ENCODE measurements at regions not wholly inside any gene's neighbourhood (a gene's known extent, or its start where the extent isn't known, plus 50 kb on each side); places are given as distances from the start of the nearest gene placed in this dataset.

DNA sequence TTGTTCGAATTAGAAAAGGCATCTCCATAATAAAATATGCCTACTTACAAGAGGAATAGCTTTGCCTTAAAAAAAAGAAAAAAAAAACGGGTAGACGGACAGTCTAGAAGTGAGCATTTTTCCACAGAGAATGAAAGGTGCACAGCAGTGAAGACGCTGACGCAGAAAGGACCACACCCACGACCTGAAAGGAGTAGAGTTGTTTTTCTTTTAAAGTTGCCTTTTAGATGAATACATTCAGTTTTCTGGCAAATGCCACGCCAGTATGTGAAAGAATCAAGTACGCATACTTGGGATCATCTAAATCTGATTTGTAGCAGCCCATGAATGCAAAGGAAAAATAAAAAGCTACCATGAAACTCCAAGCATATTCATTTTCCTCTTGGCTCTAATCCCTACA is 809.2 kb upstream of the SOX11 start:
- Histone ChIP-seq H3K27ac (no peak overlapping the region), H3K36me3 (no peaks in the 10 kb centered on the region), H3K9me3 (ENCODE audit: severe bottlenecking) (no peaks in the 10 kb centered on the region), H3K27me3 (ENCODE audit: insufficient read depth, low read depth, severe bottlenecking) (no peaks in the 10 kb centered on the region), H3K4me3 (ENCODE audit: low read depth, low read length) (no peak overlapping the region)
- TF ChIP-seq CTCF (IDR thresholded peaks at IDR 0.05; ENCODE audit: low read depth, low read length) = no peak
- no peak for DNase-seq

DNA sequence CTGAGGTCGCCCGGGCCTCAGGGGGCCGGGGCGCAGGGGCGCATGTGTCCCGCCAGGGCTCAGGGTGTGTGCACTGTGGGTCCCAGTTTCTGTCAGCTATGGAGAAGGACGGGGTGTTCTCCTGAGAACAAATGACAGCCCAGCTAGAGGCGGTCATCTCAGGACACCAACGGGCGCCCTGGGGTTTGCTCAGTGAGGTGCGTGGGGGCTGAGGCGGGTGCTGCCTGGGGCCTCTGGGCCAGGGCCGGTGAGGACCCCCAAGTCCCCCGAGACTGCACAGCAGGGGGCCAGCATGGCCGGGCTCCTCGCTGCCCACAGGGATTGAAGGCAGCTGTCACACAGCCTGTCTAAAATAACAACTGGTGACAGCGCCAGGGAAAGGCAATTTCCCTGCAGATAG is 808.8 kb upstream of the SOX11 start:
- no peak overlapping the region for H3K27ac ChIP-seq
- DNase-seq = no peak
- H3K27me3 ChIP-seq (ENCODE audit: insufficient read depth, low read depth, severe bottlenecking) = no peaks in the 10 kb centered on the region
- no peaks in the 10 kb centered on the region for H3K36me3 ChIP-seq
- H3K9me3 ChIP-seq (ENCODE audit: severe bottlenecking) = no peaks in the 10 kb centered on the region
- no peak overlapping the region for H3K4me3 ChIP-seq (ENCODE audit: low read depth, low read length)
- no peak for TF ChIP-seq CTCF (IDR thresholded peaks at IDR 0.05; ENCODE audit: low read depth, low read length)

DNA sequence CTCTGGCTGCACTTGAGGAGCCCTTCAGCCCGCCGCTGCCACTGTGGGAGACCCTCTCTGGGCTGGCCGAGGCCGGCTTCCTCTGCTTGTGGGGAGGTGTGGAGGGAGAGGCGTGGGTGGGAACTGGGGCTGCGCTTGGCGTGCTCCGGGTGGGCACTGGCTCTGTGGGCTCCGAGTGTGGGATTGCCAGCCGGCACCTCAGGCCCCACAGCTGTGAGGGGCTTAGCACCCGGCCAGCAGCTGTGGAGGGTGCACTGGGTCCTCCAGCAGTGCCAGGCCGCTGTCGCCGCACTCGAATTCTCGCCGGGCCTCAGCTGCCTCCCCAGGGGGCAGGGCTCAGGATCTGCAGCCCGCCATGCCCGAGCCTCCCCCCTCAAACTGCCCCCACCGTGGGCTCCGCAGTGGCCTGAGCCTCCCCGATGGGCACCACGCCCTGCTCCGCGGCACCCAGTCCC is 808.0 kb upstream of the SOX11 start:
- no peaks in the 10 kb centered on the region for H3K36me3 ChIP-seq
- no peak for TF ChIP-seq CTCF (IDR thresholded peaks at IDR 0.05; ENCODE audit: low read depth, low read length)

DNA sequence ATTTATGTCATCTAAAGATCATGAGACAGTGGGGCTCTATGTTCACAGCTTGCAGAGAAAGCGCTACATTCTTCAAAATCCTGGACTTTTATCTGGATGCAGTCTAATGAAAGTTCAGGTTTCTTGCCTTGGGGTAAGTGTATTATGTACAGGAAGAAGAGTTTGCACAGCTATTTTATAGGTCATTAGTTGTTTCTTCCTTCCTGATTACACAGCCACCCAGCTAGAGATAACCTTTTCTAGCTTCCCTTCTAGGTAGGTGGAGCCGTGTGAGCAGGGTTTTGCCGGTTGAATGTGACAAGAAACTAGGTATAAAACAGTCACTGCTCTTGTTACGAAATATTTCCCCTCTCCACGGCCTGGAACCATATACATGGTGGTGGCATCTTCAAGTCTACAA is 800.8 kb upstream of the SOX11 start:
- Histone ChIP-seq H3K27me3 (ENCODE audit: insufficient read depth, low read depth, severe bottlenecking) (no peaks in the 10 kb centered on the region), H3K9me3 (ENCODE audit: severe bottlenecking) (no peaks in the 10 kb centered on the region), H3K4me3 (ENCODE audit: low read depth, low read length) (no peak overlapping the region), H3K27ac (no peak overlapping the region), H3K36me3 (no peaks in the 10 kb centered on the region)
- no peak for DNase-seq
- TF ChIP-seq CTCF (IDR thresholded peaks at IDR 0.05; ENCODE audit: low read depth, low read length) = no peak

More for the DNA sequence above, 808.0 kb upstream of the SOX11 start:
- no peaks in the 10 kb centered on the region for H3K27me3 ChIP-seq (ENCODE audit: insufficient read depth, low read depth, severe bottlenecking)
- no peak overlapping the region for H3K4me3 ChIP-seq (ENCODE audit: low read depth, low read length)
- H3K27ac ChIP-seq = no peak overlapping the region
- no peaks in the 10 kb centered on the region for H3K9me3 ChIP-seq (ENCODE audit: severe bottlenecking)
- DNase-seq = no peak

GRCh38 chr2:4895371-4895770 is 796.8 kb upstream of the SOX11 start:
- Histone ChIP-seq H3K27me3 (ENCODE audit: insufficient read depth, low read depth, severe bottlenecking) (no peaks in the 10 kb centered on the region), H3K4me3 (ENCODE audit: low read depth, low read length) (no peak overlapping the region), H3K9me3 (ENCODE audit: severe bottlenecking) (no peaks in the 10 kb centered on the region), H3K27ac (no peak overlapping the region), H3K36me3 (no peaks in the 10 kb centered on the region)
- TF ChIP-seq CTCF (IDR thresholded peaks at IDR 0.05; ENCODE audit: low read depth, low read length) = no peak
- no peak for DNase-seq

DNA sequence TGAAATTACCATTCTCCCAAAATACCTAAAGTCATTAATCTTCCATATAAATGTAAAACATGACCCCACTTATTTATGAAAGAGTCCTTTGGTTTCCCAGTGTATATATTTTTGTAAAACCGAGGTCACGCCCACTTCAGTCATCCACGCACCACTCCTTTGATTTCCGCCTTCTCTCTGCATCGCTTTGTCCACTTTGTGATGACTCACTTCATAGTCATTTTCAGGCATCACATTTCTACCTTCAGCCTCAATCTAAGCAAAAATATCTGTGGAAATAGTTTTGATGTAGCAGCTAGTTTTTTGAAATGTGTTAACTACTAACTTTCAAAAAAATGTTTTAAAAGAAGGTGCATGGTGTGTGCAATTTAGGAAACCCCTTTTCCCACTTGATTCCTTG is 793.5 kb upstream of the SOX11 start:
- TF ChIP-seq CTCF (IDR thresholded peaks at IDR 0.05; ENCODE audit: low read depth, low read length) = no peak
- H3K9me3 ChIP-seq (ENCODE audit: severe bottlenecking) = no peaks in the 10 kb centered on the region

More for the DNA sequence above, 793.5 kb upstream of the SOX11 start:
- no peak overlapping the region for H3K27ac ChIP-seq
- H3K27me3 ChIP-seq (ENCODE audit: insufficient read depth, low read depth, severe bottlenecking) = no peaks in the 10 kb centered on the region
- no peaks in the 10 kb centered on the region for H3K36me3 ChIP-seq
- DNase-seq = no peak
- H3K4me3 ChIP-seq (ENCODE audit: low read depth, low read length) = no peak overlapping the region

Measured in WERI-Rb-1 (cell line).